GM12864 (cell line): ENCODE measurements at regions not wholly inside any gene's neighbourhood (a gene's known extent, or its start where the extent isn't known, plus 50 kb on each side); places are given as distances from the start of the nearest gene placed in this dataset.

Source experiments
- DNase-seq: peaks from one replicate; pipeline ENCODE4 v3.0.0-alpha.2; 2011; ENCODE audit warnings: low read depth
- H3K4me3 ChIP-seq: 2 replicates; pipeline ENCODE4 v1.5.1; 2011; ENCODE audit warnings: mild to moderate bottlenecking, low read depth, low read length, control low read depth
- CTCF ChIP-seq: IDR thresholded peaks from 2 replicates; pipeline ENCODE4 v1.5.1; 2011; ENCODE audit warnings: low read depth, mild to moderate bottlenecking, moderate library complexity, low read length, control low read depth, inconsistent platforms; ENCODE audit errors: missing control alignments

GRCh38 chr17:74080656-74081582 lies 122.6 kb upstream of the RPL38 start:
- DNase-seq: no peak
- H3K4me3 ChIP-seq: no peak overlapping the region
- no peak for TF ChIP-seq CTCF

- H3K4me3 ChIP-seq: no peak overlapping the region
- no peak for TF ChIP-seq CTCF
- DNase-seq: no peak
Observed at GRCh38 chr17:74082886-74083285, 120.6 kb upstream of the RPL38 start.

GRCh38 chr17:74083321-74083720 lies 120.2 kb upstream of the RPL38 start:
- no peak for TF ChIP-seq CTCF
- DNase-seq: no peak
- H3K4me3 ChIP-seq: no peak overlapping the region

GRCh38 chr17:74085434-74085833 lies 118.0 kb upstream of the RPL38 start:
- peak; percentile 47 for TF ChIP-seq CTCF
- DNase-seq: no peak
- no peak overlapping the region for H3K4me3 ChIP-seq

GRCh38 chr17:74087002-74087585 lies 116.4 kb upstream of the RPL38 start:
- TF ChIP-seq CTCF: no peak
- H3K4me3 ChIP-seq: no peak overlapping the region
- DNase-seq: no peak

- H3K4me3 ChIP-seq: no peak overlapping the region
- DNase-seq: no peak
- no peak for TF ChIP-seq CTCF
Observed at GRCh38 chr17:74088285-74088933, 115.1 kb upstream of the RPL38 start.
